Transverse colon (tissue), 4 donors: ENCODE measurements at regions not wholly inside any gene's neighbourhood (a gene's known extent, or its start where the extent isn't known, plus 50 kb on each side); places are given as distances from the start of the nearest gene placed in this dataset.

ENCODE experiments used
- CTCF ChIP-seq, 5 experiments: fragments of 200-600 bp in 3 of 5; fragments of 450-650 bp in 2 of 5; sonication (generic) in 3 of 5; IDR thresholded peaks; 1 replicate in 2 of 5; 2 replicates in 3 of 5; pipeline ENCODE4 v1.5.1; 2016 to 2017; ENCODE audit warnings: antibody characterized with exemption in 5 of 5, inconsistent platforms in 3 of 5, mild to moderate bottlenecking in 2 of 5, moderate library complexity in 1 of 5
- EP300 ChIP-seq: sonication (generic); formaldehyde crosslinking; IDR thresholded peaks from one replicate; pipeline ENCODE4 v1.6.1; 2017; ENCODE audit warnings: antibody characterized with exemption, low read depth
- POLR2A ChIP-seq: fragments of 450-650 bp; IDR thresholded peaks from one replicate; pipeline ENCODE4 v1.6.1; 2016; ENCODE audit warnings: antibody characterized with exemption, mild to moderate bottlenecking, moderate library complexity
- POLR2AphosphoS5 ChIP-seq, 3 donors: sonication (generic); formaldehyde crosslinking; IDR thresholded peaks; one replicate each; pipeline ENCODE4 v1.6.1; 2016; ENCODE audit warnings: antibody characterized with exemption in 3 of 3

GRCh38 chr16:87098361-87098760 lies 218.8 kb downstream of the C16orf95 start:
- TF ChIP-seq CTCF (IDR thresholded peaks at IDR 0.05) (no peak), POLR2A (no peak), POLR2AphosphoS5 (IDR thresholded peaks at IDR 0.05) (no peak), EP300 (no peak)
